ENCODE measurements at regions not wholly inside any gene's neighbourhood (a gene's known extent, or its start where the extent isn't known, plus 50 kb on each side); places are given as distances from the start of the nearest gene placed in this dataset.

DNA sequence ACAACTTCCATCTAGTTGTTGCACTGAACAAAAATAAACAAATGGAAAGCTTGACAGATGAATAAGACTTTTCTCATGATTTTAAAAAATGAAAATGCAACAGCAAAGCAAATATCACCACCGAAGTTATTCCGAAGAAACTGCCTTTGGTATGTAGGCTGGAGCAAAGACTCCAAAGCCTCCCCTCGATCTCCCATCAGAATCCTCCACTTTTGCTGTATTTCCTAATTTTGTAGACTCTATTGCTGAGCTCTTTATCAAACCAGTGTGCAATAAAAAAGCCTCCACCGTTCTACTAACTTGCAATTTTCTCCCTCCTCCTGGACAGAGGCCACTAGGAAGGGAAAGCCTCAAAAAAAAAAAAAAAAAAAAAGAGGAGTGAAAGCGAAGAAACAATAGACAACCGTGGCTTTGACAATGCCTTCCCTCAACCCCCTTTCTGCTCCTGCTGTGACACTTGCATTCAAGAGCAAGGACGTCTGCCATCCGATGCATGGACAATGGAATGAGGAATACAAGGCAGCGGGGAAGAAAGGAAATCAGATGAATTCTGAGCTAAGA, 190.9 kb upstream of the BLID start (continued):
- TF ChIP-seq MEF2A (IDR thresholded peaks at IDR 0.05; ENCODE audit: control insufficient read depth, low read depth, low read length) (no peak), CREB3L1 (IDR thresholded peaks at IDR 0.05; ENCODE audit: borderline replicate concordance, low read depth) (no peak), RBM22 (IDR thresholded peaks at IDR 0.05; ENCODE audit: low read depth, low read length, poor library complexity, severe bottlenecking) (no peak), ZNF707 (CRISPR knock-in tag; conservative IDR thresholded peaks at IDR 0.05) (no peak), BRD9 (IDR thresholded peaks at IDR 0.05; ENCODE audit: low read depth, partially characterized antibody) (no peak), HCFC1 (IDR thresholded peaks at IDR 0.05; ENCODE audit: low read depth, low read length) (no peak), HLTF (IDR thresholded peaks at IDR 0.05) (no peak), GATA2 (CRISPR knock-in tag; IDR thresholded peaks at IDR 0.05) (no peak), PHF21A (IDR thresholded peaks at IDR 0.05; ENCODE audit: borderline replicate concordance, low read depth) (no peak), ZNF584 (CRISPR knock-in tag; IDR thresholded peaks at IDR 0.05; ENCODE audit: low read depth) (no peak)

Measured in K562 (cell line).